Esophagus muscularis mucosa (tissue), 3 donors: ENCODE measurements at regions not wholly inside any gene's neighbourhood (a gene's known extent, or its start where the extent isn't known, plus 50 kb on each side); places are given as distances from the start of the nearest gene placed in this dataset.

Experiments
- CTCF ChIP-seq, 3 experiments: fragments of 200-600 bp in 2 of 3; fragments of 450-650 bp in 1 of 3; sonication (generic) in 2 of 3; IDR thresholded peaks; one replicate each; pipeline ENCODE4 v1.5.1; 2017 to 2019; ENCODE audit warnings: antibody characterized with exemption in 3 of 3, mild to moderate bottlenecking in 2 of 3, moderate library complexity in 1 of 3
- POLR2A ChIP-seq: fragments of 450-650 bp; IDR thresholded peaks from one replicate; pipeline ENCODE4 v1.6.1; 2017; ENCODE audit warnings: antibody characterized with exemption, moderate library complexity, mild to moderate bottlenecking, low read depth

GRCh38 chr9:117549444-117549843 lies 134.6 kb upstream of the ASTN2 start:
- TF ChIP-seq CTCF (IDR thresholded peaks at IDR 0.05) (no peak), POLR2A (no peak)
